Psoas muscle (tissue), 7 donors: ENCODE measurements at regions not wholly inside any gene's neighbourhood (a gene's known extent, or its start where the extent isn't known, plus 50 kb on each side); places are given as distances from the start of the nearest gene placed in this dataset.

ENCODE experiments used
- ATAC-seq, 4 donors: fragments of 200-7000 bp; cut with Tn5 transposase; one replicate each; pipeline ENCODE4 v1.9.1; 2020; ENCODE audit warnings: moderate library complexity in 3 of 4, mild to moderate bottlenecking in 2 of 4
- DNase-seq, 2 donors: peaks; one replicate each; pipeline ENCODE4 v3.0.0-alpha.2; 2020
- H3K27ac ChIP-seq: fragments of 200-600 bp; one replicate; pipeline ENCODE4 v1.8.0; 2022
- H3K27me3 ChIP-seq, 3 donors: fragments of 200-600 bp in 1 of 3; one replicate each; pipeline versions ENCODE4 v1.6.1 to v1.8.0; 2013 to 2022; ENCODE audit warnings: low read length in 2 of 3, mild to moderate bottlenecking in 2 of 3, moderate library complexity in 1 of 3; ENCODE audit not compliant: insufficient read depth in 3 of 3
- H3K36me3 ChIP-seq, 2 donors: fragments of 200-600 bp in 1 of 2; one replicate each; pipeline versions ENCODE4 v1.6.1 to v1.8.0; 2013 to 2022; ENCODE audit warnings: low read depth in 1 of 2, mild to moderate bottlenecking in 1 of 2, moderate library complexity in 1 of 2; ENCODE audit not compliant: insufficient read depth in 1 of 2
- H3K4me1 ChIP-seq: fragments of 200-600 bp; one replicate; pipeline ENCODE4 v1.8.0; 2022
- H3K4me3 ChIP-seq: fragments of 200-600 bp; one replicate; pipeline ENCODE4 v1.8.0; 2022; ENCODE audit warnings: mild to moderate bottlenecking
- H3K9me3 ChIP-seq: fragments of 200-600 bp; one replicate; pipeline ENCODE4 v1.8.0; 2022
- CTCF ChIP-seq: fragments of 200-600 bp; IDR thresholded peaks from one replicate; pipeline ENCODE4 v1.8.0; 2022; ENCODE audit warnings: antibody characterized with exemption
- WGBS, 3 donors: extraction: QIAGEN DNeasy Blood & Tissue Kit; methylation state at CpG; one replicate each; pipeline versions ENCODE4 v1.1.6 to v1.1.7; 2013; 5-methylcytosine and 5-hydroxymethylcytosine counted together
- intact Hi-C, 2 donors: fragments of 100-400 bp; cut with DNase I; formaldehyde crosslinking; loops; one replicate each; pipeline versions ENCODE4 v1.11.0 to v1.14.2; 2022
- donor health status: healthy with polysubstance abuse.
- donor health status: DM: no; HTN: no; CAD: no; lungs with moderate emphysema.
- donor health status: Bipolar disorder and iron deficiency.
- donor health status: healthy.
- donor health status: DM: yes; HTN: yes; CAD: no.
- donor health status: DM: no; HTN: no; CAD: no.
- donor health status: DM: yes; HTN: yes; CAD: no.

- TF ChIP-seq CTCF, result no peak
- Histone ChIP-seq H3K36me3 (no peaks in the 10 kb centered on the region), H3K4me3 (no peak overlapping the region), H3K27ac (no peak overlapping the region), H3K27me3 (peaks cover 0 to 6% (median 2%) of the 10 kb centered on the region in 3 donors), H3K9me3 (no peaks in the 10 kb centered on the region), H3K4me1 (no peaks in the 10 kb centered on the region)
- no peak for ATAC-seq
- intact Hi-C loops, result no loop called here
- whole genome bisulfite sequencing, 3 donors, result 44 to 50% (median 50%) methylated on average over 2 of the region's 2 CpGs
- DNase-seq, result no peak
Observed at GRCh38 chr2:204335451-204336058, 209.7 kb upstream of the PARD3B start.

- H3K27ac ChIP-seq, result no peak overlapping the region
- intact Hi-C loops, result no loop called here
- WGBS, 3 donors, result 32 to 46% (median 37%) methylated on average over 3 of the region's 3 CpGs
- no peak for ATAC-seq
- no peak overlapping the region for H3K4me3 ChIP-seq
- H3K36me3 ChIP-seq, result no peaks in the 10 kb centered on the region
- TF ChIP-seq CTCF, result no peak
- no peaks in the 10 kb centered on the region for H3K4me1 ChIP-seq
- no peaks in the 10 kb centered on the region for H3K9me3 ChIP-seq
- peaks cover 0 to 6% (median 2%) of the 10 kb centered on the region in 3 donors for H3K27me3 ChIP-seq
- DNase-seq, result no peak
Observed at GRCh38 chr2:204336153-204336744, 209.0 kb upstream of the PARD3B start.

GRCh38 chr2:204337638-204338037 lies 207.6 kb upstream of the PARD3B start:
- Histone ChIP-seq H3K9me3 (no peaks in the 10 kb centered on the region), H3K4me3 (no peak overlapping the region), H3K36me3 (no peaks in the 10 kb centered on the region), H3K27me3 (peaks cover 0 to 6% (median 2%) of the 10 kb centered on the region in 3 donors), H3K27ac (no peak overlapping the region), H3K4me1 (no peaks in the 10 kb centered on the region)
- intact Hi-C loops, result no loop called here
- no peak for DNase-seq
- WGBS, 3 donors, result 86 to 98% (median 96%) methylated on average over 1 of the region's 1 CpG
- ATAC-seq, result no peak
- no peak for TF ChIP-seq CTCF

GRCh38 chr2:204339212-204339715 lies 206.0 kb upstream of the PARD3B start:
- Histone ChIP-seq H3K9me3 (no peaks in the 10 kb centered on the region), H3K36me3 (no peaks in the 10 kb centered on the region), H3K27ac (no peak overlapping the region), H3K4me1 (no peaks in the 10 kb centered on the region), H3K27me3 (peaks cover 0 to 6% (median 2%) of the 10 kb centered on the region in 3 donors), H3K4me3 (no peak overlapping the region)
- ATAC-seq (no peak), DNase-seq (no peak)
- TF ChIP-seq CTCF, result no peak
- intact Hi-C loops, result no loop called here
- 93 to 95% (median 95%) methylated on average over 3 of the region's 3 CpGs for WGBS, 3 donors
